Gastrocnemius medialis (tissue), 4 donors: ENCODE measurements at regions not wholly inside any gene's neighbourhood (a gene's known extent, or its start where the extent isn't known, plus 50 kb on each side); places are given as distances from the start of the nearest gene placed in this dataset.

Experiments
- ATAC-seq, 2 donors: fragments of 150-250 bp; one replicate each; pipeline ENCODE4 v1.9.1; 2016
- DNase-seq, 2 donors: peaks; one replicate each; pipeline ENCODE4 v3.0.0-alpha.2; 2019
- H3K27ac ChIP-seq, 4 donors: fragments of 200-600 bp; sonication (generic); 1 replicate in 1 of 4; 2 replicates in 3 of 4; pipeline ENCODE4 v1.5.1; 2016 to 2018; ENCODE audit warnings: mild to moderate bottlenecking in 2 of 4, moderate library complexity in 1 of 4
- H3K27me3 ChIP-seq, 3 donors: fragments of 200-600 bp; sonication (generic) in 2 of 3; 1 replicate in 1 of 3; 2 replicates in 2 of 3; pipeline versions ENCODE4 v1.5.1 to v1.6.0; 2016 to 2019; ENCODE audit warnings: mild to moderate bottlenecking in 1 of 3, moderate library complexity in 1 of 3
- H3K36me3 ChIP-seq, 2 donors: fragments of 200-600 bp; sonication (generic) in 1 of 2; one replicate each; pipeline ENCODE4 v1.5.1; 2017 to 2018
- H3K4me1 ChIP-seq, 2 donors: fragments of 200-600 bp; sonication (generic) in 1 of 2; one replicate each; pipeline ENCODE4 v1.5.1; 2016 to 2017; ENCODE audit warnings: mild to moderate bottlenecking in 2 of 2
- H3K4me3 ChIP-seq, 4 donors: fragments of 200-600 bp; sonication (generic) in 3 of 4; 1 replicate in 1 of 4; 2 replicates in 3 of 4; pipeline ENCODE4 v1.5.1; 2016 to 2019; ENCODE audit warnings: mild to moderate bottlenecking in 2 of 4
- H3K9me3 ChIP-seq, 3 donors: fragments of 200-600 bp; sonication (generic) in 2 of 3; 1 replicate in 1 of 3; 2 replicates in 2 of 3; pipeline ENCODE4 v1.5.1; 2016 to 2019
- CTCF ChIP-seq, 5 experiments: fragments of 450-650 bp in 3 of 5; fragments of 200-600 bp in 2 of 5; sonication (generic) in 2 of 5; IDR thresholded peaks in 4 of 5; conservative IDR thresholded peaks in 1 of 5; 1 replicate in 4 of 5; 2 replicates in 1 of 5; pipeline ENCODE4 v1.5.1; 2016 to 2019; ENCODE audit warnings: antibody characterized with exemption in 5 of 5, mild to moderate bottlenecking in 3 of 5, moderate library complexity in 3 of 5
- POLR2A ChIP-seq, 2 donors: fragments of 450-650 bp; IDR thresholded peaks; one replicate each; pipeline ENCODE4 v1.6.1; 2017; ENCODE audit warnings: antibody characterized with exemption in 2 of 2, mild to moderate bottlenecking in 2 of 2, moderate library complexity in 2 of 2
- in situ Hi-C, 4 donors: fragments of 200-750 bp; cut with MboI; loops; one replicate each; pipeline versions ENCODE4 v1.15.0 to v1.8.0; 2017; ENCODE audit warnings: low sequenced_read_pairs in 4 of 4
- intact Hi-C: fragments of 100-400 bp; cut with DNase I; formaldehyde crosslinking; loops from one replicate; pipeline ENCODE4 v1.15.1; 2023; ENCODE audit warnings: low total_unique reads

- H3K36me3 ChIP-seq = no peaks in the 10 kb centered on the region
- DNase-seq = no peak
- no peak overlapping the region for H3K4me3 ChIP-seq
- no peak for ATAC-seq
- intact Hi-C loops = no loop called here
- H3K9me3 ChIP-seq = no peaks in the 10 kb centered on the region
- no peak overlapping the region for H3K27ac ChIP-seq
- TF ChIP-seq POLR2A (IDR thresholded peaks at IDR 0.05) = no peak
- TF ChIP-seq CTCF (IDR thresholded peaks at IDR 0.05 in 4 of 5, conservative IDR thresholded peaks at IDR 0.05 in 1 of 5) = no peak
- H3K27me3 ChIP-seq = no peaks in the 10 kb centered on the region
- in situ Hi-C loops = no loop called here
- peaks cover 0 to 5% of the 10 kb centered on the region in 2 donors for H3K4me1 ChIP-seq
Observed at GRCh38 chr4:143763587-143763986, 63.1 kb upstream of the FREM3 start.

GRCh38 chr4:143762511-143762910 lies 62.0 kb upstream of the FREM3 start:
- TF ChIP-seq POLR2A (IDR thresholded peaks at IDR 0.05) (no peak), CTCF (IDR thresholded peaks at IDR 0.05 in 4 of 5, conservative IDR thresholded peaks at IDR 0.05 in 1 of 5) (no peak)
- intact Hi-C loops = no loop called here
- H3K4me3 ChIP-seq = no peak overlapping the region

More at GRCh38 chr4:143762511-143762910, 62.0 kb upstream of the FREM3 start:
- ATAC-seq = no peak
- H3K4me1 ChIP-seq = peaks cover 0 to 5% of the 10 kb centered on the region in 2 donors
- in situ Hi-C loops = no loop called here
- no peaks in the 10 kb centered on the region for H3K27me3 ChIP-seq
- no peaks in the 10 kb centered on the region for H3K9me3 ChIP-seq
- no peak overlapping the region for H3K27ac ChIP-seq
- H3K36me3 ChIP-seq = no peaks in the 10 kb centered on the region
- no peak for DNase-seq
